Stomach (tissue), 4 donors: ENCODE measurements at regions not wholly inside any gene's neighbourhood (a gene's known extent, or its start where the extent isn't known, plus 50 kb on each side); places are given as distances from the start of the nearest gene placed in this dataset.

Experiments used
- CTCF ChIP-seq, 7 experiments: fragments of 450-650 bp in 4 of 7; fragments of 200-600 bp in 3 of 7; sonication (generic) in 3 of 7; IDR thresholded peaks; one replicate each; pipeline ENCODE4 v1.5.1; 2016 to 2019; ENCODE audit warnings: antibody characterized with exemption in 7 of 7, control low read depth in 2 of 7, mild to moderate bottlenecking in 1 of 7
- POLR2AphosphoS5 ChIP-seq, 3 donors: sonication (generic); formaldehyde crosslinking; IDR thresholded peaks; one replicate each; pipeline ENCODE4 v1.6.1; 2016; ENCODE audit warnings: antibody characterized with exemption in 3 of 3

DNA sequence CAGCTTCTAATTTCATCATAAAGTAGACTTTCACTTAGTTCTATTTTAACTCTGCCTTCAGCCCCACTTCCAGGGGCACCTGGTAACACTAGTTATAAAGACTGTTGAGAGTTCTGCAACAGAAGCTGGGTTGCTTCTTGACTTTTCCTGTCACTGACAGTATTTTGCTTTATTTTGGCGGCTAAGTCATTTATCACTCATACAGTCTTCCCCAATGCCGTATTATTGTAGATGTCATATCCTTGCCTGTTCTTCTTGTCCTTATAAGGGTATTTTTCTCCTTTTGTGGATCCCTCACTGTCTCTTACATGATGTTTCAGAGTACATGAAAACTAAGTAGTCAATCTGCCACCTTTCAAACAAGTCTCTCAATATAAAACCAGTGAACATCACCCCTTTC, 369.0 kb upstream of the PPP2R3A start:
- TF ChIP-seq POLR2AphosphoS5 (IDR thresholded peaks at IDR 0.05) (no peak), CTCF (IDR thresholded peaks at IDR 0.05) (no peak)
